Endothelial cell (in vitro differentiated cells): ENCODE measurements at regions not wholly inside any gene's neighbourhood (a gene's known extent, or its start where the extent isn't known, plus 50 kb on each side); places are given as distances from the start of the nearest gene placed in this dataset.

Experiments
- DNase-seq: peaks from one replicate; pipeline ENCODE4 v3.0.0; 2021; ENCODE audit warnings: low spot score
- H3K27ac Mint-ChIP-seq: one replicate; pipeline ENCODE4 v1.8.0; 2021; ENCODE audit warnings: mixed read lengths, inconsistent platforms; ENCODE audit not compliant: unreplicated experiment
- H3K27me3 Mint-ChIP-seq: one replicate; pipeline ENCODE4 v1.8.0; 2021; ENCODE audit warnings: mild to moderate bottlenecking, moderate library complexity, mixed read lengths, inconsistent platforms; ENCODE audit not compliant: unreplicated experiment
- H3K36me3 Mint-ChIP-seq: one replicate; pipeline ENCODE4 v1.8.0; 2021; ENCODE audit warnings: mild to moderate bottlenecking, low read depth, mixed read lengths, inconsistent platforms; ENCODE audit not compliant: unreplicated experiment
- H3K4me1 Mint-ChIP-seq: one replicate; pipeline ENCODE4 v1.8.0; 2021; ENCODE audit warnings: mild to moderate bottlenecking, mixed read lengths, inconsistent platforms; ENCODE audit not compliant: unreplicated experiment
- H3K4me3 Mint-ChIP-seq: one replicate; pipeline ENCODE4 v1.8.0; 2021; ENCODE audit warnings: mild to moderate bottlenecking, mixed read lengths, inconsistent platforms; ENCODE audit not compliant: unreplicated experiment
- H3K9me3 Mint-ChIP-seq: one replicate; pipeline ENCODE4 v1.8.0; 2021; ENCODE audit warnings: mixed read lengths, inconsistent platforms; ENCODE audit not compliant: unreplicated experiment
- CTCF ChIP-seq: fragments of 200-600 bp; sonication (generic); IDR thresholded peaks from one replicate; pipeline ENCODE4 v1.5.0; 2021; ENCODE audit warnings: antibody characterized with exemption; ENCODE audit not compliant: unreplicated experiment

- H3K9me3 Mint-ChIP-seq = no peaks in the 10 kb centered on the region
- DNase-seq = no peak
Observed at GRCh38 chr4:106803083-106803482, 233.0 kb downstream of the DKK2 start.

GRCh38 chr4:106801386-106801785, 234.7 kb downstream of the DKK2 start:
- H3K9me3 Mint-ChIP-seq = no peaks in the 10 kb centered on the region

More at GRCh38 chr4:106803083-106803482, 233.0 kb downstream of the DKK2 start:
- Mint-ChIP-seq H3K36me3 (no peaks in the 10 kb centered on the region), H3K4me3 (no peak overlapping the region), H3K27ac (no peak overlapping the region), H3K27me3 (no peaks in the 10 kb centered on the region), H3K4me1 (no peaks in the 10 kb centered on the region)
- TF ChIP-seq CTCF = no peak

GRCh38 chr4:106796876-106797275, 239.2 kb downstream of the DKK2 start:
- Mint-ChIP-seq H3K27me3 (no peaks in the 10 kb centered on the region), H3K4me3 (no peak overlapping the region), H3K4me1 (no peaks in the 10 kb centered on the region), H3K27ac (no peak overlapping the region), H3K9me3 (no peaks in the 10 kb centered on the region), H3K36me3 (no peaks in the 10 kb centered on the region)
- TF ChIP-seq CTCF = no peak
- DNase-seq = no peak

More at GRCh38 chr4:106801386-106801785, 234.7 kb downstream of the DKK2 start:
- Mint-ChIP-seq H3K4me1 (no peaks in the 10 kb centered on the region), H3K36me3 (no peaks in the 10 kb centered on the region), H3K27me3 (no peaks in the 10 kb centered on the region), H3K4me3 (no peak overlapping the region), H3K27ac (no peak overlapping the region)
- DNase-seq = no peak
- TF ChIP-seq CTCF = no peak

GRCh38 chr4:106795326-106795725, 240.8 kb downstream of the DKK2 start:
- DNase-seq = no peak
- H3K36me3 Mint-ChIP-seq = no peaks in the 10 kb centered on the region
- no peaks in the 10 kb centered on the region for H3K9me3 Mint-ChIP-seq
- no peaks in the 10 kb centered on the region for H3K4me1 Mint-ChIP-seq
- H3K4me3 Mint-ChIP-seq = no peak overlapping the region
- no peak overlapping the region for H3K27ac Mint-ChIP-seq
- no peaks in the 10 kb centered on the region for H3K27me3 Mint-ChIP-seq
- TF ChIP-seq CTCF = no peak

GRCh38 chr4:106793933-106794332, 242.2 kb downstream of the DKK2 start:
- DNase-seq = no peak
- TF ChIP-seq CTCF = no peak
- no peak overlapping the region for H3K27ac Mint-ChIP-seq
- H3K27me3 Mint-ChIP-seq = no peaks in the 10 kb centered on the region
- no peaks in the 10 kb centered on the region for H3K36me3 Mint-ChIP-seq
- no peaks in the 10 kb centered on the region for H3K9me3 Mint-ChIP-seq
- no peaks in the 10 kb centered on the region for H3K4me1 Mint-ChIP-seq
- H3K4me3 Mint-ChIP-seq = no peak overlapping the region
